Activated T-helper 1 cell treated with anti-CD3 and anti-CD28 coated beads, Interleukin-2, amount 50 U/mL, for 16 hours (primary cell): ENCODE measurements at regions not wholly inside any gene's neighbourhood (a gene's known extent, or its start where the extent isn't known, plus 50 kb on each side); places are given as distances from the start of the nearest gene placed in this dataset.

Source experiments
- DNase-seq, 2 donors: peaks; one replicate each; pipeline ENCODE4 v3.0.0-alpha.2; 2020; ENCODE audit warnings: low read depth in 1 of 2, low spot score in 1 of 2

GRCh38 chr13:40439928-40440327 lies 226.5 kb downstream of the FOXO1 start:
- DNase-seq: no peak

- no peak for DNase-seq
Measured at GRCh38 chr13:40440990-40441820, 225.2 kb downstream of the FOXO1 start.

GRCh38 chr13:40442231-40442630 lies 224.2 kb downstream of the FOXO1 start:
- DNase-seq: no peak

GRCh38 chr13:40442826-40443225 lies 223.6 kb downstream of the FOXO1 start:
- DNase-seq: no peak

GRCh38 chr13:40444241-40444640 lies 222.2 kb downstream of the FOXO1 start:
- no peak for DNase-seq

GRCh38 chr13:40445557-40445990 lies 220.9 kb downstream of the FOXO1 start:
- no peak for DNase-seq

- no peak for DNase-seq
Measured at GRCh38 chr13:40446365-40446764, 220.1 kb downstream of the FOXO1 start.

GRCh38 chr13:40447857-40448256 lies 218.6 kb downstream of the FOXO1 start:
- no peak for DNase-seq

- DNase-seq: no peak
Measured at GRCh38 chr13:40452038-40452666, 214.3 kb downstream of the FOXO1 start.

- DNase-seq: no peak
Measured at GRCh38 chr13:40452741-40453334, 213.6 kb downstream of the FOXO1 start.

GRCh38 chr13:40453351-40454021 lies 213.0 kb downstream of the FOXO1 start:
- no peak for DNase-seq

- no peak for DNase-seq
Measured at GRCh38 chr13:40456397-40456953, 210.0 kb downstream of the FOXO1 start.

- DNase-seq: no peak
Measured at GRCh38 chr13:40456979-40457553, 209.4 kb downstream of the FOXO1 start.

- no peak for DNase-seq
Measured at GRCh38 chr13:40457929-40458719, 208.3 kb downstream of the FOXO1 start.

GRCh38 chr13:40458720-40458990 lies 207.8 kb downstream of the FOXO1 start:
- DNase-seq: no peak

- no peak for DNase-seq
Measured at GRCh38 chr13:40460116-40460515, 206.3 kb downstream of the FOXO1 start.

- DNase-seq: no peak
Measured at GRCh38 chr13:40464337-40465014, 202.0 kb downstream of the FOXO1 start.

- no peak for DNase-seq
Measured at GRCh38 chr13:40465015-40465390, 201.4 kb downstream of the FOXO1 start.

GRCh38 chr13:40466272-40466671 lies 200.2 kb downstream of the FOXO1 start:
- DNase-seq: no peak
